SK-N-MC (cell line): ENCODE measurements at regions not wholly inside any gene's neighbourhood (a gene's known extent, or its start where the extent isn't known, plus 50 kb on each side); places are given as distances from the start of the nearest gene placed in this dataset.

ENCODE experiments used
- DNase-seq: peaks from one replicate; pipeline ENCODE4 v3.0.0-alpha.2; 2011; ENCODE audit warnings: low read depth, low spot score
- H3K27ac ChIP-seq: fragments of 200-600 bp; sonication (generic); 2 replicates; pipeline ENCODE4 v1.5.1; 2016; ENCODE audit warnings: mixed run types
- H3K36me3 ChIP-seq: fragments of 200-600 bp; sonication (generic); 2 replicates; pipeline ENCODE4 v1.6.1; 2017; ENCODE audit warnings: antibody characterized with exemption, low read length, mixed read lengths; ENCODE audit not compliant: insufficient read depth
- H3K4me3 ChIP-seq: fragments of 200-600 bp; sonication (generic); 2 replicates; pipeline ENCODE4 v1.5.1; 2016
- H3K9ac ChIP-seq: fragments of 200-600 bp; sonication (generic); 2 replicates; pipeline ENCODE4 v1.8.0; 2017; ENCODE audit warnings: mixed run types, mixed read lengths; ENCODE audit not compliant: insufficient read length
- H3K9me3 ChIP-seq: fragments of 200-600 bp; sonication (generic); 2 replicates; pipeline ENCODE4 v1.6.1; 2017; ENCODE audit warnings: low read depth, mild to moderate bottlenecking, antibody characterized with exemption, low read length, moderate library complexity, mixed read lengths
- EZH2 ChIP-seq: fragments of 200-600 bp; sonication (generic); IDR thresholded peaks from one replicate; pipeline ENCODE4 v1.6.1; 2017; ENCODE audit warnings: antibody characterized with exemption
- FOXP2 ChIP-seq: optimal IDR thresholded peaks from 2 replicates; pipeline ENCODE3; 2011; ENCODE audit warnings: mild to moderate bottlenecking, moderate library complexity; ENCODE audit not compliant: insufficient read depth; ENCODE audit errors: extremely low read length, control extremely low read depth
- POLR2AphosphoS5 ChIP-seq: IDR thresholded peaks from 2 replicates; pipeline ENCODE4 v1.6.1; 2012; ENCODE audit warnings: mild to moderate bottlenecking, low read depth, low read length, borderline replicate concordance

- TF ChIP-seq EZH2 (no peak), POLR2AphosphoS5 (no peak), FOXP2 (no peak)
- no peaks in the 10 kb centered on the region for H3K36me3 ChIP-seq
- H3K9ac ChIP-seq = no peak overlapping the region
- no peak for DNase-seq
- no peak overlapping the region for H3K4me3 ChIP-seq
- H3K27ac ChIP-seq = no peak overlapping the region
- H3K9me3 ChIP-seq = no peaks in the 10 kb centered on the region
Measured at GRCh38 chr4:32394255-32394654, 1674.1 kb downstream of the PCDH7 start.

GRCh38 chr4:32396507-32397070 is 1676.4 kb downstream of the PCDH7 start:
- H3K27ac ChIP-seq = no peak overlapping the region
- H3K9ac ChIP-seq = no peak overlapping the region
- no peak for DNase-seq
- TF ChIP-seq EZH2 = no peak
- no peaks in the 10 kb centered on the region for H3K36me3 ChIP-seq
- H3K4me3 ChIP-seq = no peak overlapping the region
- no peaks in the 10 kb centered on the region for H3K9me3 ChIP-seq

GRCh38 chr4:32400870-32401269 is 1680.7 kb downstream of the PCDH7 start:
- DNase-seq = no peak
- TF ChIP-seq POLR2AphosphoS5 (no peak), FOXP2 (no peak), EZH2 (no peak)

GRCh38 chr4:32417113-32417704 is 1697.0 kb downstream of the PCDH7 start:
- no peak for DNase-seq
- H3K4me3 ChIP-seq = no peak overlapping the region
- H3K9ac ChIP-seq = no peak overlapping the region
- H3K36me3 ChIP-seq = no peaks in the 10 kb centered on the region
- H3K9me3 ChIP-seq = no peaks in the 10 kb centered on the region
- no peak overlapping the region for H3K27ac ChIP-seq
- TF ChIP-seq EZH2 = no peak

More at GRCh38 chr4:32400870-32401269, 1680.7 kb downstream of the PCDH7 start:
- Histone ChIP-seq H3K9ac (no peak overlapping the region), H3K9me3 (no peaks in the 10 kb centered on the region), H3K36me3 (no peaks in the 10 kb centered on the region), H3K4me3 (no peak overlapping the region), H3K27ac (no peak overlapping the region)

GRCh38 chr4:32423267-32423666 is 1703.1 kb downstream of the PCDH7 start:
- Histone ChIP-seq H3K27ac (no peak overlapping the region), H3K9me3 (no peaks in the 10 kb centered on the region), H3K4me3 (no peak overlapping the region), H3K36me3 (no peaks in the 10 kb centered on the region), H3K9ac (no peak overlapping the region)
- no peak for DNase-seq
- no peak for TF ChIP-seq FOXP2
- no peak for TF ChIP-seq POLR2AphosphoS5
- TF ChIP-seq EZH2 = no peak

- no peak overlapping the region for H3K9ac ChIP-seq
- H3K27ac ChIP-seq = no peak overlapping the region
- H3K9me3 ChIP-seq = no peaks in the 10 kb centered on the region
- TF ChIP-seq EZH2 (no peak), FOXP2 (no peak), POLR2AphosphoS5 (no peak)
- H3K36me3 ChIP-seq = no peaks in the 10 kb centered on the region
- no peak for DNase-seq
- no peak overlapping the region for H3K4me3 ChIP-seq
Measured at GRCh38 chr4:32425243-32425642, 1705.1 kb downstream of the PCDH7 start.

- Histone ChIP-seq H3K4me3 (no peak overlapping the region), H3K27ac (no peak overlapping the region), H3K9me3 (no peaks in the 10 kb centered on the region), H3K9ac (no peak overlapping the region), H3K36me3 (no peaks in the 10 kb centered on the region)
- TF ChIP-seq FOXP2 = no peak
- TF ChIP-seq EZH2 = no peak
- TF ChIP-seq POLR2AphosphoS5 = no peak
- DNase-seq = no peak
Measured at GRCh38 chr4:32427566-32427965, 1707.4 kb downstream of the PCDH7 start.

- no peak overlapping the region for H3K27ac ChIP-seq
- H3K9me3 ChIP-seq = no peaks in the 10 kb centered on the region
- no peak overlapping the region for H3K4me3 ChIP-seq
- H3K36me3 ChIP-seq = no peaks in the 10 kb centered on the region
- TF ChIP-seq POLR2AphosphoS5 = no peak
- no peak for TF ChIP-seq FOXP2
- no peak for TF ChIP-seq EZH2
- no peak overlapping the region for H3K9ac ChIP-seq
- DNase-seq = no peak
Measured at GRCh38 chr4:32429151-32429550, 1709.0 kb downstream of the PCDH7 start.

GRCh38 chr4:32435308-32435707 is 1715.1 kb downstream of the PCDH7 start:
- Histone ChIP-seq H3K9ac (no peak overlapping the region), H3K36me3 (no peaks in the 10 kb centered on the region), H3K27ac (no peak overlapping the region), H3K4me3 (no peak overlapping the region), H3K9me3 (no peaks in the 10 kb centered on the region)
- no peak for DNase-seq
- TF ChIP-seq EZH2 (no peak), FOXP2 (no peak), POLR2AphosphoS5 (no peak)
